GM18909 (cell line): ENCODE measurements at regions not wholly inside any gene's neighbourhood (a gene's known extent, or its start where the extent isn't known, plus 50 kb on each side); places are given as distances from the start of the nearest gene placed in this dataset.

Experiments used
- ATAC-seq: cut with Tn5 transposase; IDR thresholded peaks from one replicate; pipeline ENCODE4 v1.9.1; 2021; ENCODE audit warnings: mild to moderate bottlenecking; ENCODE audit not compliant: unreplicated experiment, poor library complexity

GRCh38 chr12:108065069-108065468, 64.0 kb upstream of the WSCD2 start:
- no peak for ATAC-seq

GRCh38 chr12:108066583-108067577, 62.2 kb upstream of the WSCD2 start:
- no peak for ATAC-seq

- ATAC-seq: no peak
Observed at GRCh38 chr12:108069651-108070165, 59.4 kb upstream of the WSCD2 start.

DNA sequence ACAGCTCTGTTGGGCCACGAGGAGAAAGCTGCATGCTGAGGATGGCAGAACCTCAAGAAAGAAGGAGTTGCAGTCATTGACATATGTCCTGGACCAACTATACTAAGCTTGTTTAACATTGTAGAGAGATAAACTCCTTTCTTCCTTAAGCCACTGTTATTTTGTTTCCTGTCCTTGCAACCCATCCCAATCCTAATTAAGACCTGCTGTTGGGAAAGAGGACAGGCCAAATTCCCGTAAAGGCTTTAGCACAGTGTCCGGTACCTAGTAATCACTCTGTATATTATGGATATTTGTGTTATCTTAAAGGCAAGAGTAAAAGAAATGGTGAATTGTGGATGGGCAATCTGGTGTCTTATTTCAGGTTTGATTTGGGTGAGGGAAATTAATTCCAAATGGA, 53.5 kb upstream of the WSCD2 start:
- no peak for ATAC-seq

DNA sequence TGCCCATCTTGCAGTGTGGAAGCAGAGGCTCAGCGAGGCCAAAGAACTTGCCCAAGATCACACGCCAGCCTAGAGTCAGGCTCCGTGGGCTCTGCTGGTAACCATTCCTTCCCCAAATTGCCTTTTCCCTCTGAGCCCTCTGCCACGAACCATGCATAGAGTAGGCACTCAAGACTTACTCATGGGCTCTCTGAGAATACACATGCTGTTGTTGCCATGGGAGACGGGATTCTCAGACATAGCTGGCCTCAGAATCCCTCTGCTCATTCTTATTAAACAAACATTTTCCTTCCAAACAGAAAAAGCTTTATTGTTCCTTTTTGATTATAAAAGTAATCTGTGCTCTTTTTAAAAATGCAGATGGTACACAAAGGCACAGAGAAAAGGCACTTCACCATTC, 52.5 kb upstream of the WSCD2 start:
- no peak for ATAC-seq

GRCh38 chr12:108078428-108078827, 50.7 kb upstream of the WSCD2 start:
- no peak for ATAC-seq
